Eye (tissue), 1 donor: ENCODE measurements at regions not wholly inside any gene's neighbourhood (a gene's known extent, or its start where the extent isn't known, plus 50 kb on each side); places are given as distances from the start of the nearest gene placed in this dataset.
"Not testable (repeated sequence)": the region's sequence is repeated elsewhere in the genome, so short reads cannot be mapped to it uniquely, and the experiment has no call there.

Source experiments
- DNase-seq: peaks from one replicate; pipeline ENCODE4 v3.0.0-alpha.2; 2015

DNA sequence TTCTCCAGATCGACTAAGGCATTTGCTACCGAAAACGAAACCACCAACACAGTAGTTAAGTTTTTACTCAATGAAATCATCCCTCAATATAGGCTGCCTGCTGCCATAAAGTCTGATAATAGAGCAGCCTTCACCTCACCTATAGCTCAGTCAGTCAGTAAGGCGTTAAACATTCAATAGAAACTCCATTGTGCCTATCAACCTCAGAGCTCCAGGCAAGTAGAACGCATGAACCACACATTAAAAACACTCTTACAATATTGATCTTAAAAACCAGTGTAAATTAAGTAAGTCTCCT lies 160.6 kb downstream of the DEFB131A start:
- DNase-seq: not testable (repeated sequence)

DNA sequence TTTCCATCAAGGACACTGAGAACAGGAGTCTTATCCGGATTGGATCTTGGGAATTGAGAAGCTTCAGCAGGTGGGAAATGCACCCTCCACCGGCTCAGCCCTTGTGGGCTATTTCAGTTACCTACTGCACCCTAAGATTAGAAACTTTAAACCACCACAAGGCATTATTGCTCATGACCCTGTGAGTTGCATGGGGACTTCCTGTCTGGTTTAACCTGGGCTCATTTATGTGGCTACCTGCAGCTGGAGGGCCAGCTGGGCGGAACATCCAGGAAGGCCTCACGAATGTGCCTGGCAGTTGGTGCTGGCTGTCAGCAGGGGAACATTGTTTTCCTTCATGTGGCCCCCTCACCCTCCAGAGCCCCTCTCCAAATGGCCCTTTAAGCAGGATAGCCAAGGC lies 164.1 kb downstream of the DEFB131A start:
- no peak for DNase-seq

DNA sequence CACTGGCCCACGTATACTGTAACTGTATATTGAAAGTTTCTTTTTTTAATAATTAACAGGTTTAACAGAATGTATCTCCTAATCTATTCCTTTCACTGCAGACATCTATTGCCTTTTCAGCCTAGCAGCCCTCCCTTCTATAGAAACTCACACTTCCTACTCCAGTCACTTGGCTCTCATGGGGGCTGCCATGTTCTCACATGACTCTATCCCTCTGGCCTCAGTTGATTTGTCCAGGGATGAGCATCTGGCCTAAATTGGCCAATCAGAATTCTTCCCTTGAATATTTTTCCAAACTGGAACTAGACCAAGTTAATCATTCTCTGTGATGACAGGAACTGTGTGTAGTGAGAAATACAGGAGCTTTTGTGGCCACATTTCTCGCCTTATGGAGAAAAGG lies 166.1 kb downstream of the DEFB131A start:
- not testable (repeated sequence) for DNase-seq

DNA sequence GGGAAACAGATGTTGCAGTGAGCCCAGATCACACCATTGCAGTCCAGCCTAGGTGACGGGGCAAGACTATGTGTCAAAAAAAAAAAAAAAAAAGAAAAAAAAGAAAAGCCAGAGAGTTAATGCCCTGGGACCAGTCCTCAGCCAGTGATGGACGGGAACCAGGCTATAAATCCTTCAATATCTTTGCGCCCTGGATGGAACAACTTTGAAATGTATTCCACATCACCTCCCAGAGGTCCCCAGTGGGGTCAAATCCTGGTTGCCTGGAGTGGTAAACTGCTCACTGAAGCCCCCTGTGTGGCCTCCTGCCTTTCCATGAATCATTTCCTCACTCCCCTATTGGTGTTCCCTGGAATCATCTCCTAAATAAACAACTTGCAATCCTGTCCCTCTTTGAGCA lies 166.9 kb downstream of the DEFB131A start:
- DNase-seq: no peak

DNA sequence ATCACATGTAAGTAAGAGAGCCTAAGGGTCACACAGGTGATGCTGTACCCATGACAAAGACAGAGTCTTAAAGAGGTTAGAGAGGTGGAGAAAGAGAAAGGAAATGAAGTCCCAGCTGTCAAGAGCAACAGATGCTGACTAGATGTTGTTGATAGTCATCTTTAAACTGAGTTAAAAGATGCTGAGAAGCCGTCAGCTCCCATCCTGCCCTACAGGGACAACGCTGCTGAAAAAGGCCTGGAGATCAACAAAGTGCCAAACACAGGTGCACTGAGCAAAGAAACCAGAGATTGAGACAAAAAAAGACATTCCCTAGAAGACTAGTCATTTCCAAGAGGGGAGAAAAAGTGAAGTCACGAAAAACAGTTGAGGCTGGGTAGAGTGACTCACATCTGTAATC lies 145.0 kb upstream of the DRD5 start:
- DNase-seq: not testable (repeated sequence)

DNA sequence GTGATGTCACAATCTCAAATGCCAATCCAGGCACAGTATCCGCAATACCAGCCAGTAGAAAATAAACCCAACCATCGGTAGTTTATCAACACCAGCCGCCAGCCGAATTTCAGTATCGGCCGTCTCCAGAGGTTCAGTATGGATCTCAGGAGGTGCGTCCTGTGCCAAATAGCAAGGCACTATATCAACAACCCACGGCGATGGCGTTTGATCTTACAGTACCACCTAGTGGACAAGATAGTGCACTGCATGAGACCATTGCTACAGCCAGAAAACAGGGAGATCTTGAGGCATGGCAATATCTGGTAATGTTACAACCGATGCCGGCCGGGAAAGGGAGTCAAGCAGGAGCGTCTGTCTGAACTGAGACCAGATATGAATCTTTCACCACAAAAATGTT lies 121.8 kb upstream of the DRD5 start:
- peak; percentile 21 for DNase-seq

DNA sequence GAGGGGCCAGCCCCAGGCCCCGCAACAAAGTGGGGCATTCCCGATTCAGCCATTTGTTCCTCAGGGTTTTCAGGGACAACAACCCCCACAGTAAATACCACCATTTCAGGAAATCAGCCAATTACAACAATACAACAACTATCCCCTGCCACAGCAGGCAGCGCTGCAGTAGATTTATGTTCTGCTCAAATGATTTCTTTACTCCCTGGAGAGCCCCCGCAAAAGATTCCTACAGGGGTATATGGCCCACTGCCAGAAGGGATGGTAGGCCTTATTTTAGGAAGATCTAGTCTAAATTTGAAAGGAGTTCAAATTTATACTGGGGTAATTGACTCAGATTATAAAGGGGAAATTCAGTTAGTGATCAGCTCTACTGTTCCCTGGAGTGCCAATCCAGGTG lies 120.5 kb upstream of the DRD5 start:
- peak; percentile 7 for DNase-seq

DNA sequence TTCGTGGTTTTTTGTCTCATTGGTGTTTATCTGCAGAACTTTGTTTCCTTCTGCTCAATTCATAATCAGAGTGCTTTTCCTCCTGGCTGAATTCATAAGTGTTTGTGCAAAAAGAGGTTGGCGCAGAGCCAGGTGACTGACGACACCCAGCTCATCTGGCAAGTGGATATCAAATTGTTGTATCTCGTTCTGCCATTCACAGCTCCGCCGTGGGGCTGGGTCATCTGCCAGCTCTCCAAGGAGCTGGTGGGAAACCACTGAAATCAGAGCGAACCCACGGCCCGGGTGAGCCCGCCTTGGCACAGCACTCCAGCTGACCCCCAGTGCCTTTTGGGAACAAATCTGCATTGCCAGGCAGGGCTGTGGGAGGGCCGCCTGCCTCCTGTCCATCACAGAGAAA lies 110.7 kb upstream of the DRD5 start:
- peak; percentile 34 for DNase-seq

DNA sequence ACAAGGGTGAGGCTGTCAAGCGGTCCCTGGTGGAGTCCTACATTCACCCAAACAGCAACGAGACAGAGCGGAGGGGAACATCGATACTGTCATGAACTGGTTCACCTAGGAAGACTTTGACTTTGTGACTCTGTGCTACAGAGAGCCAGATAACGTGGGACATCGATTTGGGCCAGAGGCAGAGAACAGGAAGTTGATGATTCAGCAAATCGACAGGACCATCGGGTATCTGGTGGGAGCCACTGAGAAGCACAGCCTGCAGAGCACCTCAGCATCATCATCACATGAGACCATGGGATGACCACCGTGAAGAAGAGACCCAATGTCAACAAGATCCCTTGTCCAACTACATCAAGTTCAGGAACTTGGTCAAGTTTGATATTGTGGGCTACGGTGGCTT lies 104.1 kb upstream of the DRD5 start:
- not testable (repeated sequence) for DNase-seq

DNA sequence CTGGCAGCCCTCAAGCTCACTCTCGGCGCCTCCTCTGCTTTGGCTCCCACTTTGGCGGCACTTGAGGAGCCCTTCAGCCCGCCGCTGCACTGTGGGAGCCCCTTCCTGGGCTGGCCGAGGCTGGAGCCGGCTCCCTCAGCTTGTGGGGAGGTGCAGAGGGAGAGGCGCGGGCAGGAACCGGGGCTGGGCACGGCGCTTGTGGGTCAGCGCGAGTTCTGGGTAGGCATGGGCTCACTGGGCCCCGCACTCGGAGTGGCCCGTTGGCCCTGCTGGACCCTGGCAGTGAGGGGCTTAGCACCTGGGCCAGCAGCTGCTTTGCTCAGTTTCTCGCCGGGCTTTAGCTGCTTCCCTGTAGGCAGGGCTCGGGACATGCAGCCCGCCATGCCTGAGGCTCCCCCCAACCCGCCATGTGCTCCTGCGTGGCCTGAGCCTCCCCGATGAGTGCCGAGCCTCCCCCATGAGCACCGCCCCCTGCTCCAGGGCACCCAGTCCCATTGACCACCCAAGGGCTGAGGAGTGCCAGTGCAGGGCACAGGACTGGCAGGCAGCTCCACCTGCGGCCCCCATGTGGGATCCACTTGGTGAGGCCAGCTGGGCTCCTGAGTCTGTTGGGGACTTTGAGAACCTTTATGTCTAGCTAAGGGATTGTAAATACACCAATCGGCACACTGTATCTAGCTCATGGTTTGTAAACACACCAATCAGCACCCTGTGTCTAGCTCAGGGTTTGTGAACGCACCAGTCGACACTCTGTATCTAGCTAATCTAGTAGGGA lies 101.5 kb upstream of the DRD5 start:
- no peak for DNase-seq

DNA sequence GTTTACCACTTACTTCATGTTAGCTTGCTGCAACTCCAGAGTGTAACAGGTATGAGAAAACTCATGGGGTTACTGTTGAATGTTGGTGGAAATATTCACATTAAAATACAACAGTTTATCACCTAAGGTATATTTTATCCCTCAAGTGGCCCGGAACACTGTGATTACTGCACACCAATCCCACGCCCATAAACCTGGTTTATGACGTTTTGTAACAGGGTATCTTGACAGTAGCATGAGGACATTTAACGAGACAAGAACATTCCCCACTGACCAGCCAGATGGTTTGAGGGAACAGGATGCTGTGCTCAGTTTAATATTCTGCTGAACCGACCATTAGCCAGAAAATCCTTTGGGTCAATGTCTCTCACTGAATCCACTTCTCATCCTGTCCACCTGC lies 98.3 kb upstream of the DRD5 start:
- not testable (repeated sequence) for DNase-seq

DNA sequence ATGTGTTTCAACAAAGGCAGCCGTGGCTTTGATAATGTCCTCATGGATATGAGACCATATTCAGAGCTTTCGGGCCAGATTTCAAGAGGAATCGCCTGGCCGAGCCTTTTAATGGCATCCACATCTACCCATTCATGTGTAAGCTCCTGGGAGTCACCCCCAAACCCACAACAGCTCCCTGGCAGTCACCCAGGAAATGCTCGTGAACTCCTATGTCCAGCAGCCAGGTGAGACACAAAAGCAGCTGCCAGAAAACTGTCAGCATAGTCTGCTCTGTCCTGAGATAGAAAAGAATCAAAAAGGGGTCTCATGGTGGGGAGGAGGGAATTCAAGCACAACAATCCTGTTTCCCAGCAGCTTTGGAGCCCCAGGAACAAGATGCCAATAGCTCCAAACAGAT lies 96.4 kb upstream of the DRD5 start:
- DNase-seq: not testable (repeated sequence)

DNA sequence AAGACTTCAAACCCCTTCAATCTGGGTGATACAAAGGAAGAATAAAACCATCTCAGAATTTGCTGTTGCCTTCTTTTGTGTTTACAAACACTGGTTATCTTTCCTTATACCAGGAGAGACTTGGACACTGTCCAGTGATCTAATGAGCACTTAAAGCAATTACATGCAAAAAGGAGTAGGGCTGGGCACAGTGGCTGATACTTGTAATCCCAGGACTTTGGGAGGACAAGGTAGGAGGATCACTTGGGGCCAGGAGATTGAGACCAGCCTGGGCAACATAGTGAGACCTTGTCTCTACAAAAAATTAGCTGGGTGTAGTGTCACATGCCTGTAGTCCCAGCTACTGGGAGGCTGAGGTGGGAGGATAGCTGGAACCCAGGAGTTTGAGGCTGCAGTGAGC lies 95.7 kb upstream of the DRD5 start:
- no peak for DNase-seq

DNA sequence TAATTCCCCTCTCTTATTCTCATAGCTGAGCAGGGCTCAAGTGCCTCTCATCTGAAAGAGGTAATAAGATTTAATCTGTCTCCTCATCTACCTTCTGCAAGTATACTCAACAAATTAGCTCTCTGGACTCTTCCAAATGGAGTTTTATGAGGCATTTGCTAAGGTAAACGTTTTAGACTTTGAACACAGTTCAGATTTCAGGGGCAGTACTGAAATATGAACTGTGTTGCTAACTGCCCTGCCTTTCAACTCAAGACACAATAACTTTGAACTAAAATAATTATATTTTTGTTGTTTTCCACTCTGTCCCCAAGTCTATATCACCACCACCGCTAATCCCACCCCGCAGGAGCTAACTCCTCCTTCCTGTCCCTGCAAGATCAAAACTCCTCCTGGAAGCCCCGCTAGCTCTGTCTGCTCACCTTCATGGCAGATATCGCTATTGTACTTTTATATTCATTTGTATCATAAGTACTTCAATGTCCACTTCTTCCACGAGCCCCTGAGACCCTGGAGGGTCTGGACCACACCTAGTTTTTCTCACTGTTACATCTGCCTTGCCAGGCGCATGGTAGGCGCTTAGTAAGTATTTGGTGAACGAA lies 90.7 kb upstream of the DRD5 start:
- DNase-seq: not testable (repeated sequence)

DNA sequence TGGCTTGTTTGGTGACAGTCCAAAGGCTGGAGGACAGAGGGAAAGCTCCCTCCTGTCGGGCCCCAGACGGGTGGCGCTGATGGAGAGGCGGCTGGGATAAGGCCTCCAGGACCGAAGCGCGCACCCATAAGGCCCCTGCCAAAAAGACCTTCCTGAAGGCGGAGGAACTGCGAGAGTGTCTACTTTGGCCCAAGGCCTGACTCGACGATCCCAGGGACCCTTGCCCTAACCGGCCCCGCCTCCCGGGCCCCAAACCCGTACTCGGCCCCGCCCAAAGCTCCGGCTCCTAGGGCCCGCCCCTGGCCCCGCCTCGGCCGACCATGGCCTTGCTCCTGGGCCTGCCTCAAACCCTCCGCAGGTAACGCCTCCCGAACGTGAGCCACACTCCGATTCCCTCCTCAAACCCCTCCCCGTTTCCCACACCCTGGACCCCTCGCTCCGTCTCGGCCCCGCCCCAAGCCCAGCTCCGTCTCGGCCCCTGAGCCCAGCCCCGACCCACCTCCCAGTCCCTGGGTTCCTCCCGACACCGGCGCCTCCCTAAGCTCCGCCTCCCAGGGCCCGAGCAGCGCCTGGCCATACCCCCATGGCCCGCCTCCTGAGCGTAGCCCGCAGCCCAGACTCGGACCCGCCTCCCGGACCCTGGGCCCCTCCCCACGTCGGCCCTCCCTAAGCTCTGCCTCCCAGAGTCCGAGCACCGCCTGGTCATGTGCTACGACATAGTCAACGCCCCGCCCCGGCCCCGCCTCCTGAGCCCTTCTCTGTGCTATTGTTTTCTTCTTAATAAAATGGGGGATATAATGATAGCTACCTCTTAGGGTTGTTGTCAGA lies 90.0 kb upstream of the DRD5 start:
- DNase-seq: peak; percentile 98

DNA sequence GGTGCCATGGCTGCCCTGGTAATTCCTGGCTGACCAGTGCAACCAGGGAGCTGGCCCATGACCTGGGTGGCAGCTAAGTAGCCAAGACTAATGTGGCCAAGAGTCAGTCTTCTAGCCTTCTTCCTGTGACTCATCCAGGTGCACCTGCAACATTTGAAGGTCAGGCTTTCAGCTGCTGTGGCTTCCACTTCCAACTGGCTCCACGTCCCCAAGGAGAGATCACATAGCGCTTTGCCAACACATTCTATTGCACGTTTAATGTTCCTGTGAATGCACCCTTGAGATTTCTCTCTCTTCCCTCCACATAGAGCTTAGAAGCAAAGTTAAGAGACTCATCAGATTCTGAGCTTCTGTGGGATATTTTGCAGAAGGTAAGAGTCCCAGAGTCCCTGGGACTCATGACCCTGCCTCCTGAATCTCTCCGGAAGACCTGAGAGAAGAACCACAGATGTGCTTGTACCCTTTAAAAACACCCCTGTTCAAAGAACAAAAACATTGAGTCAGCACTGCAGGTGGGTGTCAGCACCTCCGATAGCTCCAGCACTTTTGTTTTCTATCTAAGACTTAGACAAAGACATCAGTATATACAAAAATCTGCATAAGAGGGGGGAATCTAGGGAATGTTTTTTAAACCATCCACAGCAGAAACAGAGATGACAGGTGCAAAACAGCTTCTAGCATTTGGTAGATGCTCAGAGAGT lies 88.5 kb upstream of the DRD5 start:
- DNase-seq: not testable (repeated sequence)

DNA sequence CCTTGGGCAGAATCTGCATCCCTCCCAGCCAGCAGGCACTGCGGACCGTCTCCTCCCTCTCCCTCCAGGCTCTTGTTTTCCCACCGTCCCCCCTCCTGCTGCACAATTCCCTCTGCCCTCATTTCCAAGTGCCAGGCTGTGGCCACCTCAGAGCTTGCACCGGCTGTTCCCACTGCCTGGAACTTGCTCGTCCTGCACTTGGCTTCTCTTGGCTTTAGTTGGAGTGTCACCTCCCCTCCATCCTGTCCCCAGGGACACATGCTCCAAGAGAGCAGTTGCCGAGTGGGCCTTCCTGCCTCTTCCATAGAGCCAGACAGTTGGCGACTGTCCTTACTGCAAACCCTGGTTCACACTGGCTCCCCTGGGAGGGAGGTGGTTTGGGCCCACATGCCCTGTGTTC lies 87.0 kb upstream of the DRD5 start:
- not testable (repeated sequence) for DNase-seq

DNA sequence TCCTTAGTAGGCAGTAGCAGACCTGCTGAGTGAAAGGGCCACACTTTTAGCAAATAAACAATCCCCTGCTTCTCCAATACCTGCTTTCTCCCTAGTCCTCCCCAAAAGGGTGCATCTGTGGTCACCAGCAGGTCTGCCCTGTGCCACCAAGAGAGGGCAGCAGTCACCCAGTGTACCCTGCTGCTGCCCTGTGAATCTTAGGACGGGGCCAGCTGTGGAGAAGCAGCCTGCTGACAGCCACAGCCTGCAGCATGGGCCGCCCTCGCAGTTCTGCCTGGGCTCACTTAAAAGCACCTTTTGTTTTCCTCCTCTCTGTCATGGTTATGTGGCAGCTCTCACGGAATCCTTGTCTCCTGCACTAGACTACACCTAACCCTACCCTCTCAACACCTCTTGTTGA lies 85.4 kb upstream of the DRD5 start:
- DNase-seq: not testable (repeated sequence)

DNA sequence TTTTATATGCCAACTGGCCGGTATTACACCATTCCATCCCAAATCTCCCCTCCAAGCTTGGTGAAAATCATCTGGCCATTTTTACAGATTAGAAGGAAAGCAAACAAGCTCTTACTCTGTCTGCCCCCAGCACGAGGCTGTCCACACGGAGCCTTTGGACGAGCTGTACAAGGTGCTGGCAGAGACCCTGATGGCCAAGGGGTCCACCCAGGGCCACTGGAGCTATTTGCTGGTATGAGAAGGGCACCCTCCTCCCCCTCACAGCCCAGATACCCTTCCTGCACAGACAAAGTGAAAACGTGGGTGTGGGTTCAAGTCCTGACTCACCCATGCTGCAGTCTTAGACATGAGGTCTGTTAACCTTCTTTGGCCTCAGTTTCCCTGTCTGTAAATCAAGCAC lies 84.9 kb upstream of the DRD5 start:
- not testable (repeated sequence) for DNase-seq

DNA sequence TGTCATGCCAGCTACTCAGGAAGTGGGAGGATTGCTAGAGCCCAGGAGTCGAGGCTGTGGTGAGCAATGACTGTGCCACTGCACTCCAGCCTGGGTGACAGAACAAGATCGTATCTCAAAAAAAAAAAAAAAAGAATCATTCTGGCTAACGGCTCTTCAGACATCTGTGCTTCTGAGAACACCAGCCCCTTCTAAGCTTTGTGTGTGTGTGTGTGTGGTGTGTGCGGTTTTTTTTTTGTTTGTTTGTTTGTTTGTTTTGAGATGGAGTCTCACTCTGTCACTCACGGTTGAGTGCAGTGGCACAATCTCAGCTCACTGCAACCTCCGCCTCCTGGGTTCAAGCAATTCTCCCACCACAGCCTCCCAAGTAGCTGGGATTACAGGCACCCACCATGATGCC lies 79.4 kb upstream of the DRD5 start:
- not testable (repeated sequence) for DNase-seq

DNA sequence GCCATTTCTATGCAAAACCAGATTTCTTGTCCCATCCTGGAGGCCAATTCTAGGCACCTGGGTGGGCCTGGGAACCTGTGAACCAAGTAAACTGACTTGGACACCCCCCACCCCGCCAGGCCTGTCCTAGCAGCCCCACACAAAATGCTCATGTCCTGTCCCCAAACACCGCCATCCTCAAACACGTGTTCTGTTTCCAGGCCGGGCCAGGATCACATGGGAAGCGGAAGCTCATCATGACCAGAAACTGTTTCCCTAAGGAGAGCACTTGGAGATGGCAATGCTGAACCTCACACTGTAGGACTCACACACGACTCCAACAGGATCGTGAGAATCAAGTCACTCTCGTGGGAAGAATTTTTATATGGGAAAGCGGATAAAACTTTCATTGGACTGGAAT lies 78.7 kb upstream of the DRD5 start:
- DNase-seq: not testable (repeated sequence)

DNA sequence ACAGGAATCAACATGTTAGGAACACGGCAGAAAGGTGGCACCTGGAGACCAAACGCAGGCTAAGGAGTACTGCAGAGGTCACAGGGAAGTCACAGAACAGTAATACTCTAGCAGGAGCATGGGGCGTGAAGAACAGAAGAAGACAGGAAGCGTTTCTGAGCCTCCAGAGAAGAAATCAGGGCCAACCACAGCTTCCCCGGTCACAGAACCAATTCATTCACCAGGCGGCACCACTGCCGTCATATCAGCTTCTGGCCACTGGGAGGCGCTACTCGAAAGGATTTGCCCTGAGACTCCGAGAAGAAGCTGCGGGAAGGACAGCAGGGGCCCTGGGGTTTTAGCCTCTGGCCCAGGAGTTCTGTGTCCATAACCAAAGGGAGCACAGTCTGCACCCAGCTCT lies 78.0 kb upstream of the DRD5 start:
- DNase-seq: peak; percentile 82

DNA sequence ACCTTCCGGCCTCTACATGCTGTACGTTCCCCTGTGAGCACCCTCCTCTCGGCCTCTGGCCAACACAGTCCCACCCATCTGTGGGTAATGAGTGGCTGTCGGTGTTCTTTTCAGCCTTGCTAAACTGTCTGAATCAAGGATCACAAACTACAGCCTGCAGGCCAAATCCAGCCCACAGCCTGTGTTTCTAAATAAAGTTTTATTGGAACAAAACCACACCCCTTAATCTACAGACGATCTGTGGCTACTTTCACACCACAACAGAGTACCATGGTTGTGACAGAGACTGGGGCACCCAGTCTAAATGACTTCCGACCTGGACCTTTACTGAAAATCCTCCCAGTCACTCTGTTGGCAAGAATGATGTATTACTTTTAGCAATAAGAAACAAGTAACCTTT lies 77.3 kb upstream of the DRD5 start:
- DNase-seq: not testable (repeated sequence)
